ENCODE measurements at regions not wholly inside any gene's neighbourhood (a gene's known extent, or its start where the extent isn't known, plus 50 kb on each side); places are given as distances from the start of the nearest gene placed in this dataset.

DNA sequence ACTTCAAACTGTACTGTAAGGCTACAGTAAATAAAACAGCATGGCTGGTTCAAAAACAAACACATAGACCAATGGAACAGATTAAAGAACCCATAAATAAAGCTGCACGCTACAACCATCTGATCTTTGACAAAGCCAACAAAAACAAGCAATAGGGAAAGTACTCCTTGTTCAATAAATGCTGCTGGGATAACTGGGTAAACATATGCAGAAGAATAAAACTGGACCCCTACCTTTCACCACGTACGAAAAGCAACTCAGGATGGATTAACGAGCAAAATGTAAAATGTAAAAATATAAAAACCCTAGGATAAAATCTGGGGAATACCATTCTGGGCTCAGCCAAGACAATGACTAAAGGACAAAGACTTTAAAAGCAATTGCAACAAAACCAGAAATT is 201.8 kb upstream of the PGR start:
- H3K9ac ChIP-seq (ENCODE audit: low read depth, low read length, poor library complexity) = no peak overlapping the region
- no peak overlapping the region for H2BK5ac ChIP-seq (ENCODE audit: low read length)
- no peak overlapping the region for H3K27ac ChIP-seq (replicated peaks; ENCODE audit: low read length)
- no peak overlapping the region for H3K4me3 ChIP-seq (ENCODE audit: low read length in 2 of 2)
- H3K27me3 ChIP-seq (ENCODE audit: control insufficient read depth in 3 of 3, insufficient read depth in 3 of 3, low read depth in 1 of 3, low read length in 3 of 3) = no peaks in the 10 kb centered on the region
- H3K9me3 ChIP-seq (replicated peaks in 1 of 2; ENCODE audit: control insufficient read depth in 2 of 2, insufficient read depth in 1 of 2, low read depth in 1 of 2, low read length in 2 of 2) = no peaks in the 10 kb centered on the region
- no peak overlapping the region for H4K8ac ChIP-seq (ENCODE audit: low read depth, low read length)
- no peak overlapping the region for H2AFZ ChIP-seq (ENCODE audit: low read length)
- H2BK15ac ChIP-seq (ENCODE audit: low read length) = no peak overlapping the region
- H3K18ac ChIP-seq (ENCODE audit: low read length) = no peak overlapping the region
- no peak overlapping the region for H2AK5ac ChIP-seq (ENCODE audit: low read depth, low read length)
- no peaks in the 10 kb centered on the region for H3K4me1 ChIP-seq (ENCODE audit: control insufficient read depth in 2 of 2, insufficient read depth in 1 of 2, low read depth in 1 of 2, low read length in 2 of 2)
- H2BK12ac ChIP-seq (ENCODE audit: low read length) = no peak overlapping the region
- H3K14ac ChIP-seq (ENCODE audit: low read length) = no peak overlapping the region
- H3K23ac ChIP-seq (ENCODE audit: low read depth, low read length, poor library complexity) = no peak overlapping the region
- H3K79me1 ChIP-seq (ENCODE audit: low read depth, low read length) = no peaks in the 10 kb centered on the region
- DNase-seq (ENCODE audit: low spot score) = no peak
- H2BK120ac ChIP-seq (ENCODE audit: low read depth, low read length) = no peak overlapping the region
- no peak overlapping the region for H4K91ac ChIP-seq (ENCODE audit: low read depth, low read length, poor library complexity)
- H3K36me3 ChIP-seq (replicated peaks in 1 of 2; ENCODE audit: control insufficient read depth in 2 of 2, insufficient read depth in 2 of 2, low read length in 2 of 2) = no peaks in the 10 kb centered on the region
- no CpG with 5 or more reads among the region's 4 CpGs for WGBS, 2 donors (ENCODE audit: extremely low coverage in 2 of 2, insufficient read length in 2 of 2, insufficient replicate concordance in 1 of 2)
- H3K4ac ChIP-seq (ENCODE audit: low read length) = no peak overlapping the region
- no peak overlapping the region for H3K4me2 ChIP-seq (ENCODE audit: insufficient read depth, low read length, poor library complexity, severe bottlenecking)

GRCh38 chr11:101327908-101328307 is 198.3 kb upstream of the PGR start:
- Histone ChIP-seq H3K4me2 (ENCODE audit: insufficient read depth, low read length, poor library complexity, severe bottlenecking) (no peak overlapping the region), H2BK120ac (ENCODE audit: low read depth, low read length) (no peak overlapping the region)

GRCh38 chr11:101326141-101326540 is 196.5 kb upstream of the PGR start:
- Histone ChIP-seq H3K36me3 (replicated peaks in 1 of 2; ENCODE audit: control insufficient read depth in 2 of 2, insufficient read depth in 2 of 2, low read length in 2 of 2) (no peaks in the 10 kb centered on the region), H3K18ac (ENCODE audit: low read length) (no peak overlapping the region), H3K4me2 (ENCODE audit: insufficient read depth, low read length, poor library complexity, severe bottlenecking) (no peak overlapping the region), H2AK5ac (ENCODE audit: low read depth, low read length) (no peak overlapping the region), H3K4me3 (ENCODE audit: low read length in 2 of 2) (no peak overlapping the region), H3K23ac (ENCODE audit: low read depth, low read length, poor library complexity) (no peak overlapping the region), H2BK15ac (ENCODE audit: low read length) (no peak overlapping the region), H3K4ac (ENCODE audit: low read length) (no peak overlapping the region), H3K79me1 (ENCODE audit: low read depth, low read length) (no peaks in the 10 kb centered on the region), H3K9me3 (replicated peaks in 1 of 2; ENCODE audit: control insufficient read depth in 2 of 2, insufficient read depth in 1 of 2, low read depth in 1 of 2, low read length in 2 of 2) (no peaks in the 10 kb centered on the region), H3K14ac (ENCODE audit: low read length) (no peak overlapping the region), H3K9ac (ENCODE audit: low read depth, low read length, poor library complexity) (no peak overlapping the region), H3K4me1 (ENCODE audit: control insufficient read depth in 2 of 2, insufficient read depth in 1 of 2, low read depth in 1 of 2, low read length in 2 of 2) (no peaks in the 10 kb centered on the region), H3K27me3 (ENCODE audit: control insufficient read depth in 3 of 3, insufficient read depth in 3 of 3, low read depth in 1 of 3, low read length in 3 of 3) (peaks cover 0 to 3% (median 0%) of the 10 kb centered on the region in 3 experiments), H2BK12ac (ENCODE audit: low read length) (no peak overlapping the region), H2AFZ (ENCODE audit: low read length) (no peak overlapping the region), H2BK5ac (ENCODE audit: low read length) (no peak overlapping the region), H4K91ac (ENCODE audit: low read depth, low read length, poor library complexity) (no peak overlapping the region), H4K8ac (ENCODE audit: low read depth, low read length) (no peak overlapping the region), H3K27ac (replicated peaks; ENCODE audit: low read length) (no peak overlapping the region), H2BK120ac (ENCODE audit: low read depth, low read length) (no peak overlapping the region)
- DNase-seq (ENCODE audit: low spot score) = no peak

More at GRCh38 chr11:101327908-101328307, 198.3 kb upstream of the PGR start:
- Histone ChIP-seq H3K27me3 (ENCODE audit: control insufficient read depth in 3 of 3, insufficient read depth in 3 of 3, low read depth in 1 of 3, low read length in 3 of 3) (peaks cover 0 to 3% (median 0%) of the 10 kb centered on the region in 3 experiments), H3K18ac (ENCODE audit: low read length) (no peak overlapping the region), H3K4ac (ENCODE audit: low read length) (no peak overlapping the region), H4K91ac (ENCODE audit: low read depth, low read length, poor library complexity) (no peak overlapping the region), H2AK5ac (ENCODE audit: low read depth, low read length) (no peak overlapping the region), H3K4me1 (ENCODE audit: control insufficient read depth in 2 of 2, insufficient read depth in 1 of 2, low read depth in 1 of 2, low read length in 2 of 2) (no peaks in the 10 kb centered on the region), H2BK15ac (ENCODE audit: low read length) (no peak overlapping the region), H3K79me1 (ENCODE audit: low read depth, low read length) (no peaks in the 10 kb centered on the region), H3K23ac (ENCODE audit: low read depth, low read length, poor library complexity) (no peak overlapping the region), H3K4me3 (ENCODE audit: low read length in 2 of 2) (no peak overlapping the region), H2BK5ac (ENCODE audit: low read length) (no peak overlapping the region), H2BK12ac (ENCODE audit: low read length) (no peak overlapping the region), H2AFZ (ENCODE audit: low read length) (no peak overlapping the region), H4K8ac (ENCODE audit: low read depth, low read length) (no peak overlapping the region), H3K36me3 (replicated peaks in 1 of 2; ENCODE audit: control insufficient read depth in 2 of 2, insufficient read depth in 2 of 2, low read length in 2 of 2) (no peaks in the 10 kb centered on the region), H3K14ac (ENCODE audit: low read length) (no peak overlapping the region), H3K9me3 (replicated peaks in 1 of 2; ENCODE audit: control insufficient read depth in 2 of 2, insufficient read depth in 1 of 2, low read depth in 1 of 2, low read length in 2 of 2) (no peaks in the 10 kb centered on the region), H3K27ac (replicated peaks; ENCODE audit: low read length) (no peak overlapping the region), H3K9ac (ENCODE audit: low read depth, low read length, poor library complexity) (no peak overlapping the region)
- WGBS, 2 donors (ENCODE audit: extremely low coverage in 2 of 2, insufficient read length in 2 of 2, insufficient replicate concordance in 1 of 2) = no CpG with 5 or more reads among the region's 3 CpGs
- no peak for DNase-seq (ENCODE audit: low spot score)

GRCh38 chr11:101323997-101324396 is 194.4 kb upstream of the PGR start:
- H2BK15ac ChIP-seq (ENCODE audit: low read length) = no peak overlapping the region
- peaks cover 0 to 3% (median 0%) of the 10 kb centered on the region in 3 experiments for H3K27me3 ChIP-seq (ENCODE audit: control insufficient read depth in 3 of 3, insufficient read depth in 3 of 3, low read depth in 1 of 3, low read length in 3 of 3)
- H2AFZ ChIP-seq (ENCODE audit: low read length) = no peak overlapping the region
- no CpG with 5 or more reads among the region's 2 CpGs for WGBS, 2 donors (ENCODE audit: extremely low coverage in 2 of 2, insufficient read length in 2 of 2, insufficient replicate concordance in 1 of 2)
- no peak overlapping the region for H3K4me2 ChIP-seq (ENCODE audit: insufficient read depth, low read length, poor library complexity, severe bottlenecking)
- H3K9me3 ChIP-seq (replicated peaks in 1 of 2; ENCODE audit: control insufficient read depth in 2 of 2, insufficient read depth in 1 of 2, low read depth in 1 of 2, low read length in 2 of 2) = no peaks in the 10 kb centered on the region
- H3K18ac ChIP-seq (ENCODE audit: low read length) = no peak overlapping the region
- no peak overlapping the region for H3K4ac ChIP-seq (ENCODE audit: low read length)
- no peaks in the 10 kb centered on the region for H3K36me3 ChIP-seq (replicated peaks in 1 of 2; ENCODE audit: control insufficient read depth in 2 of 2, insufficient read depth in 2 of 2, low read length in 2 of 2)
- H3K4me3 ChIP-seq (ENCODE audit: low read length in 2 of 2) = no peak overlapping the region
- H4K91ac ChIP-seq (ENCODE audit: low read depth, low read length, poor library complexity) = no peak overlapping the region
- no peaks in the 10 kb centered on the region for H3K79me1 ChIP-seq (ENCODE audit: low read depth, low read length)
- no peak overlapping the region for H2BK5ac ChIP-seq (ENCODE audit: low read length)
- H2AK5ac ChIP-seq (ENCODE audit: low read depth, low read length) = no peak overlapping the region
- peak; percentile 8 for DNase-seq (ENCODE audit: low spot score)
- H3K9ac ChIP-seq (ENCODE audit: low read depth, low read length, poor library complexity) = no peak overlapping the region
- H3K23ac ChIP-seq (ENCODE audit: low read depth, low read length, poor library complexity) = no peak overlapping the region
- no peak overlapping the region for H3K14ac ChIP-seq (ENCODE audit: low read length)
- no peak overlapping the region for H3K27ac ChIP-seq (replicated peaks; ENCODE audit: low read length)
- H3K4me1 ChIP-seq (ENCODE audit: control insufficient read depth in 2 of 2, insufficient read depth in 1 of 2, low read depth in 1 of 2, low read length in 2 of 2) = no peaks in the 10 kb centered on the region
- no peak overlapping the region for H4K8ac ChIP-seq (ENCODE audit: low read depth, low read length)
- H2BK12ac ChIP-seq (ENCODE audit: low read length) = no peak overlapping the region
- no peak overlapping the region for H2BK120ac ChIP-seq (ENCODE audit: low read depth, low read length)

All from neuronal stem cell (in vitro differentiated cells).